Omental fat pad (tissue), 3 donors: ENCODE measurements at regions not wholly inside any gene's neighbourhood (a gene's known extent, or its start where the extent isn't known, plus 50 kb on each side); places are given as distances from the start of the nearest gene placed in this dataset.

Experiments used
- ATAC-seq: fragments of 150-250 bp; one replicate; pipeline ENCODE4 v1.9.1; 2016; ENCODE audit warnings: mild to moderate bottlenecking, moderate library complexity; ENCODE audit not compliant: low FRiP score
- DNase-seq: peaks from one replicate; pipeline ENCODE4 v3.0.0-alpha.2; 2019; ENCODE audit warnings: low spot score
- TF ChIP-seq, protein P1 (sequence below), 3 donors: fragments of 450-650 bp; IDR thresholded peaks; one replicate each; pipeline ENCODE4 v1.5.1; 2016 to 2017; ENCODE audit warnings: antibody characterized with exemption in 3 of 3, mild to moderate bottlenecking in 3 of 3, moderate library complexity in 2 of 3

- TF ChIP-seq, protein P1, sequence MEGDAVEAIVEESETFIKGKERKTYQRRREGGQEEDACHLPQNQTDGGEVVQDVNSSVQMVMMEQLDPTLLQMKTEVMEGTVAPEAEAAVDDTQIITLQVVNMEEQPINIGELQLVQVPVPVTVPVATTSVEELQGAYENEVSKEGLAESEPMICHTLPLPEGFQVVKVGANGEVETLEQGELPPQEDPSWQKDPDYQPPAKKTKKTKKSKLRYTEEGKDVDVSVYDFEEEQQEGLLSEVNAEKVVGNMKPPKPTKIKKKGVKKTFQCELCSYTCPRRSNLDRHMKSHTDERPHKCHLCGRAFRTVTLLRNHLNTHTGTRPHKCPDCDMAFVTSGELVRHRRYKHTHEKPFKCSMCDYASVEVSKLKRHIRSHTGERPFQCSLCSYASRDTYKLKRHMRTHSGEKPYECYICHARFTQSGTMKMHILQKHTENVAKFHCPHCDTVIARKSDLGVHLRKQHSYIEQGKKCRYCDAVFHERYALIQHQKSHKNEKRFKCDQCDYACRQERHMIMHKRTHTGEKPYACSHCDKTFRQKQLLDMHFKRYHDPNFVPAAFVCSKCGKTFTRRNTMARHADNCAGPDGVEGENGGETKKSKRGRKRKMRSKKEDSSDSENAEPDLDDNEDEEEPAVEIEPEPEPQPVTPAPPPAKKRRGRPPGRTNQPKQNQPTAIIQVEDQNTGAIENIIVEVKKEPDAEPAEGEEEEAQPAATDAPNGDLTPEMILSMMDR (IDR thresholded peaks at IDR 0.05), result no peak
- ATAC-seq (no peak), DNase-seq (no peak)
These were observed 68.4 kb upstream of the NR2F2 start for GRCh38 chr15:96262097-96262496.

- no peak for ATAC-seq
- TF ChIP-seq, protein P1 (IDR thresholded peaks at IDR 0.05), result no peak
- no peak for DNase-seq
These were observed 67.7 kb upstream of the NR2F2 start for GRCh38 chr15:96262549-96263489.

GRCh38 chr15:96264351-96264798 lies 66.1 kb upstream of the NR2F2 start:
- TF ChIP-seq, protein P1 (IDR thresholded peaks at IDR 0.05), result no peak
- DNase-seq (no peak), ATAC-seq (no peak)

GRCh38 chr15:96264801-96265515 lies 65.5 kb upstream of the NR2F2 start:
- no peak for ATAC-seq
- DNase-seq, result no peak
- TF ChIP-seq, protein P1 (IDR thresholded peaks at IDR 0.05), result no peak

- TF ChIP-seq, protein P1 (IDR thresholded peaks at IDR 0.05), result no peak
- ATAC-seq (no peak), DNase-seq (no peak)
These were observed 64.0 kb upstream of the NR2F2 start for GRCh38 chr15:96266456-96266855.

DNA sequence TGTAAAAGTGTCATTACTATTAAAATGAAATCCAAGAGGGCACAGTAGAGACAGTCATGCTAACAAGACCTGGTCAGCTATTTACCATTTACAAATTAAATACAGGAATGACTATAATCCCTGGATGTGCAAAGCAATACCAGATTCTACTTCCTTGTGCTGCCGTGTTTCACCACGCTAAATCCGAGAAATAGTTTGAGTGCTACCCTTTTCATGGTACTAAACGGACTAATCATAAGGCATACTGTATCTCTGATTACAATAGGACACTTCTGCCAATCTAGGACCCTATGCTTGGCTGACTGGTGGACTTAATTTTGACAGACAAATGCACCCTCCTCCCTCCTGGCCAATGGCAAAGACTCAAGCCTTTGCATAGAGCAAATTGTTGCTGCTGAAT lies 63.0 kb upstream of the NR2F2 start:
- TF ChIP-seq, protein P1 (IDR thresholded peaks at IDR 0.05), result no peak
- DNase-seq (no peak), ATAC-seq (no peak)
